A673 (cell line): ENCODE measurements at regions not wholly inside any gene's neighbourhood (a gene's known extent, or its start where the extent isn't known, plus 50 kb on each side); places are given as distances from the start of the nearest gene placed in this dataset.

Experiments used
- BruUV-seq: library from RNA; stranded (reverse); fragments of 400-500 nt; replicated peaks from 2 replicates; lab custom pipeline; 2021; lab: Mats Ljungman, UMichigan
- CTCF ChIA-PET: fragments of 300-600 bp; sonication (Branson Sonifier 250); formaldehyde crosslinking; loops from one replicate; lab custom pipeline; 2022; ENCODE audit warnings: antibody characterized with exemption; lab: Charles Lee
- POLR2A ChIA-PET: fragments of 300-600 bp; sonication (Branson Sonifier 250); formaldehyde crosslinking; loops from one replicate; lab custom pipeline; 2022; ENCODE audit warnings: antibody characterized with exemption; ENCODE audit not compliant: low non-redundant PET; lab: Charles Lee
- DNase-seq: peaks from one replicate; pipeline ENCODE4 v3.0.0-alpha.2; 2015; ENCODE audit warnings: low spot score
- H3K27ac ChIP-seq: fragments of 200-600 bp; sonication (generic); 2 replicates; pipeline ENCODE4 v1.5.1; 2016; ENCODE audit warnings: mixed run types, low read depth, mild to moderate bottlenecking, mixed read lengths, antibody characterized with exemption, low read length; ENCODE audit not compliant: poor library complexity, severe bottlenecking
- H3K27me3 ChIP-seq: fragments of 200-600 bp; sonication (generic); replicated peaks from 2 replicates; pipeline ENCODE4 v1.6.1; 2017; ENCODE audit warnings: mixed run types, low read depth, mild to moderate bottlenecking, mixed read lengths, antibody characterized with exemption, low read length; ENCODE audit not compliant: insufficient read depth, poor library complexity
- H3K36me3 ChIP-seq: fragments of 200-600 bp; sonication (generic); 2 replicates; pipeline ENCODE4 v1.6.1; 2016; ENCODE audit warnings: mixed run types, mild to moderate bottlenecking, mixed read lengths, antibody characterized with exemption, low read length; ENCODE audit not compliant: insufficient read depth, poor library complexity, severe bottlenecking
- H3K4me1 ChIP-seq: fragments of 200-600 bp; sonication (generic); 2 replicates; pipeline ENCODE4 v1.6.1; 2017; ENCODE audit warnings: mixed run types, mild to moderate bottlenecking, mixed read lengths, antibody characterized with exemption, low read length; ENCODE audit not compliant: insufficient read depth, poor library complexity, severe bottlenecking
- H3K4me3 ChIP-seq: fragments of 200-600 bp; sonication (generic); 2 replicates; pipeline ENCODE4 v1.5.1; 2016; ENCODE audit warnings: low read depth, mixed run types, mild to moderate bottlenecking, mixed read lengths, low read length; ENCODE audit not compliant: poor library complexity, severe bottlenecking
- H3K9me3 ChIP-seq: fragments of 200-600 bp; sonication (generic); 2 replicates; pipeline ENCODE4 v1.6.1; 2016; ENCODE audit warnings: mixed run types, low read depth, mild to moderate bottlenecking, mixed read lengths, antibody characterized with exemption, low read length; ENCODE audit not compliant: poor library complexity, severe bottlenecking
- EZH2 ChIP-seq: fragments of 200-600 bp; sonication (generic); IDR thresholded peaks from 2 replicates; pipeline ENCODE4 v1.6.1; 2017; ENCODE audit warnings: borderline replicate concordance, low read depth, mild to moderate bottlenecking, mixed read lengths, antibody characterized with exemption, low read length; ENCODE audit not compliant: poor library complexity, severe bottlenecking
- intact Hi-C: fragments of 100-400 bp; cut with micrococcal nuclease; formaldehyde crosslinking; loops from one replicate; pipeline ENCODE4 v1.10.0; 2022; ENCODE audit not compliant: unreplicated experiment
- TF ChIP-seq, protein P1 (sequence below): fragments of 300-800, 200-600 bp; sonication (generic); conservative IDR thresholded peaks from 2 replicates; pipeline ENCODE4 v1.5.1; 2017; ENCODE audit warnings: low read depth, mild to moderate bottlenecking, antibody characterized with exemption, low read length, moderate library complexity, mixed read lengths

GRCh38 chr5:3220638-3221288, 374.9 kb upstream of the IRX1 start:
- POLR2A ChIA-PET, result no interaction called here
- no peak overlapping the region for H3K27ac ChIP-seq
- CTCF ChIA-PET, result no interaction called here
- intact Hi-C loops, result no loop called here
- H3K4me3 ChIP-seq, result no peak overlapping the region
- no peaks in the 10 kb centered on the region for H3K4me1 ChIP-seq
- H3K9me3 ChIP-seq, result peaks cover 40% of the 10 kb centered on the region
- H3K36me3 ChIP-seq, result no peaks in the 10 kb centered on the region
- no TSS peak for BruUV-seq
- no peak for DNase-seq
- no peak for TF ChIP-seq EZH2
- TF ChIP-seq, protein P1, sequence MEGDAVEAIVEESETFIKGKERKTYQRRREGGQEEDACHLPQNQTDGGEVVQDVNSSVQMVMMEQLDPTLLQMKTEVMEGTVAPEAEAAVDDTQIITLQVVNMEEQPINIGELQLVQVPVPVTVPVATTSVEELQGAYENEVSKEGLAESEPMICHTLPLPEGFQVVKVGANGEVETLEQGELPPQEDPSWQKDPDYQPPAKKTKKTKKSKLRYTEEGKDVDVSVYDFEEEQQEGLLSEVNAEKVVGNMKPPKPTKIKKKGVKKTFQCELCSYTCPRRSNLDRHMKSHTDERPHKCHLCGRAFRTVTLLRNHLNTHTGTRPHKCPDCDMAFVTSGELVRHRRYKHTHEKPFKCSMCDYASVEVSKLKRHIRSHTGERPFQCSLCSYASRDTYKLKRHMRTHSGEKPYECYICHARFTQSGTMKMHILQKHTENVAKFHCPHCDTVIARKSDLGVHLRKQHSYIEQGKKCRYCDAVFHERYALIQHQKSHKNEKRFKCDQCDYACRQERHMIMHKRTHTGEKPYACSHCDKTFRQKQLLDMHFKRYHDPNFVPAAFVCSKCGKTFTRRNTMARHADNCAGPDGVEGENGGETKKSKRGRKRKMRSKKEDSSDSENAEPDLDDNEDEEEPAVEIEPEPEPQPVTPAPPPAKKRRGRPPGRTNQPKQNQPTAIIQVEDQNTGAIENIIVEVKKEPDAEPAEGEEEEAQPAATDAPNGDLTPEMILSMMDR, result no peak
- no peaks in the 10 kb centered on the region for H3K27me3 ChIP-seq

DNA sequence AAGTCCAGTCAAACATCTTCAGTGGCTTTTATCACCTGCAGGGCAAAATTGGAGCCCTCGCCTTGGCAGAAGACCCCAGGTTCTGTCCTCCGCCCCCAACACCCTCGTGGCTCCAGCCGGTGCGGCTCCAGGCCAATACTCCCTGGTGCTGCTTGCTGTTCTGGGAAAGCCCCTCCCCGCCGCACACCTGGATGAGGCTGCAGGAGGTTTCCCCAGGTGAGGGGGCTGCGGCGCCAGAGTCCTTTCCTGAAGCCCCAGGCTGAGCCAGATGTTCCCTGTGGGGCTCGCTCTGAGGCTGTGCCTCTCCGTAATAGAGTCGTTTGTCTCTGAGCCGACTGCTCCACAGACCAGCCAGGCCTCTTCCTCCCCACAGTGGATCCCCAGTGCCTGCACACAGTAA, 375.4 kb upstream of the IRX1 start:
- Histone ChIP-seq H3K4me1 (no peaks in the 10 kb centered on the region), H3K27me3 (no peaks in the 10 kb centered on the region), H3K36me3 (no peaks in the 10 kb centered on the region), H3K9me3 (peaks cover 42% of the 10 kb centered on the region), H3K27ac (no peak overlapping the region), H3K4me3 (no peak overlapping the region)
- no TSS peak for BruUV-seq
- intact Hi-C loops, result no loop called here
- POLR2A ChIA-PET, result no interaction called here
- no peak for DNase-seq
- CTCF ChIA-PET, result no interaction called here
- TF ChIP-seq EZH2, result no peak
- TF ChIP-seq, protein P1, result no peak

DNA sequence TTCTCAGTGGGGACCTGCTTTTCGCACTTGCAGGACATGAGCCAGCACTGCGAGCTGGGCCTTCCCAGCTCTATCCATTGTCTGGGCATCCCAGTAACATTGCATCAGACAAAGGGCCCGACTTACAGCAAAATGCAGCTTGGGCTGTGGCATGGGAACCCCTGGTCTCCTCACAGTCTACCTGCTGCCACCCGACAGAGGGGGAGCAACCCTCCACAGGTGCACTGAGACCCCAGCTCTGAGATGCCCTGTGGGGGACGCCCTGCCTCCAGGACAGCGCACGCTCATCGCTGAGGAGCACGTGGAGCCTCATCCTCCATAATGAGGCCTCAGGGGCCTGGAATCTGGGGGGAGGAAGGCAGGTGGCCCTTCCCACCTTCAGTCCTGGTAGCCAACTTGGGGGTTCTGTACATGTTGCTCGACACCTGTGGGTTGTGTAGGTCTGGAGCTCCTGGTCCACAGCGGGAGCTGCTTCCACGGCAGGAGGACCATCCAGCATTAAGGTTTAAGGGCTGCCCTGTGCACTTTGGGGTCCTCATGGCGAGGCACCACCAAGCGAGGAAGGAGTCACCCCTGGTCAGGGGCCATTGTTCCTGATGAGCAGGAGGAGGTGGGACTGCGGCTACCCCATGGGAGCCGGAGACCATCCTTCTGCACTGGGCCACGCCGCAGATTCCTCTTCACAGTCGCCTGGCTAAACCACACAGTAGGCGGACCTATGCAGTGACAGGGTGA, 376.5 kb upstream of the IRX1 start:
- H3K4me1 ChIP-seq, result no peaks in the 10 kb centered on the region
- BruUV-seq, result no TSS peak
- intact Hi-C loops, result no loop called here
- H3K9me3 ChIP-seq, result peaks cover 37% of the 10 kb centered on the region
- H3K27me3 ChIP-seq, result no peaks in the 10 kb centered on the region
- H3K4me3 ChIP-seq, result no peak overlapping the region
- no peak for TF ChIP-seq EZH2
- TF ChIP-seq, protein P1, result no peak
- ChIA-PET CTCF (no interaction called here), POLR2A (no interaction called here)
- no peak for DNase-seq
- H3K27ac ChIP-seq, result no peak overlapping the region
- no peaks in the 10 kb centered on the region for H3K36me3 ChIP-seq
